ENCODE measurements at regions not wholly inside any gene's neighbourhood (a gene's known extent, or its start where the extent isn't known, plus 50 kb on each side); places are given as distances from the start of the nearest gene placed in this dataset.

DNA sequence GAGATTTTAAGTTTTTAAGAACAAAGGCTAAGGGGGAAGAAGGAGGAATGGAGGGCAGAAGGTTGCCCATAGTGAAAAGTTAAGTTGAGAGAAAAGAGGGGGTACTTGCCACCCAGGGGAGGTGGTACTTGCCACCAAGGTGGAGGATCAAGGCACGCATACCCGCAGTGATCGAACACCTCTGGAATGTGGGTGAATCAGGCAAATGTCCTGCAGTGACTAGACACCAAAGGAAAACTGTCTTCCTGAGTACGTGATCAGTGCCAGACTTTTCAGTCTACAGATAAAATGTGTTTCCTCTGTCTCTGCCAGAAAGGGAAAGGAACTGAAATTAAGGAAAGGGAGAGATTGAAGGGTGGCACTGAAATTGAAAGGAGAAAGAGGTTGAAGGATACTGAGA, 2285.3 kb downstream of the TP53TG3F start:
- TF ChIP-seq, protein P1, sequence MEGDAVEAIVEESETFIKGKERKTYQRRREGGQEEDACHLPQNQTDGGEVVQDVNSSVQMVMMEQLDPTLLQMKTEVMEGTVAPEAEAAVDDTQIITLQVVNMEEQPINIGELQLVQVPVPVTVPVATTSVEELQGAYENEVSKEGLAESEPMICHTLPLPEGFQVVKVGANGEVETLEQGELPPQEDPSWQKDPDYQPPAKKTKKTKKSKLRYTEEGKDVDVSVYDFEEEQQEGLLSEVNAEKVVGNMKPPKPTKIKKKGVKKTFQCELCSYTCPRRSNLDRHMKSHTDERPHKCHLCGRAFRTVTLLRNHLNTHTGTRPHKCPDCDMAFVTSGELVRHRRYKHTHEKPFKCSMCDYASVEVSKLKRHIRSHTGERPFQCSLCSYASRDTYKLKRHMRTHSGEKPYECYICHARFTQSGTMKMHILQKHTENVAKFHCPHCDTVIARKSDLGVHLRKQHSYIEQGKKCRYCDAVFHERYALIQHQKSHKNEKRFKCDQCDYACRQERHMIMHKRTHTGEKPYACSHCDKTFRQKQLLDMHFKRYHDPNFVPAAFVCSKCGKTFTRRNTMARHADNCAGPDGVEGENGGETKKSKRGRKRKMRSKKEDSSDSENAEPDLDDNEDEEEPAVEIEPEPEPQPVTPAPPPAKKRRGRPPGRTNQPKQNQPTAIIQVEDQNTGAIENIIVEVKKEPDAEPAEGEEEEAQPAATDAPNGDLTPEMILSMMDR (IDR thresholded peaks at IDR 0.05): no peak
- TF ChIP-seq POLR2A (IDR thresholded peaks at IDR 0.05): no peak

Measured in adrenal gland (tissue), 5 donors.